ENCODE measurements at regions not wholly inside any gene's neighbourhood (a gene's known extent, or its start where the extent isn't known, plus 50 kb on each side); places are given as distances from the start of the nearest gene placed in this dataset.

DNA sequence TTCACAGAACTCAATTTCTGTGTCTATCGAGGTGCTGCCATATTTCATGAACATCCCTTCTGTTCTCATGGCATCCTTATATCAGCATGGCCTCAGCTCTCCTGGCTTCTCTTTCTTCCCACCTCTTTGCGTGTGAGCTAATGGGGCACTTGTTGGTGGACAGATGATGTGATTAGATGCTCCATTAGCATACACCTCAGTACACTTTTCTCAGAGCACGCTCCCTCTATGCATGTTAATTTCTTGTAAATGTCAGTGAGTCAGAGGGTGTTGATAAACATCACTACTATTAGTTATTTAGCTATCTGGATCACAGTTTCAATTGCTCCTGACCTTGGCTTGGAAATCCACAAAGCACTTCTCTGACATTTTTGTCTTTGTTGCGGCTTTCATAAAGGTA lies 159.4 kb downstream of the CD8B2 start:
- H3K4me3 Mint-ChIP-seq: no peak overlapping the region
- no peak for TF ChIP-seq CTCF (conservative IDR thresholded peaks at IDR 0.05)
- no peaks in the 10 kb centered on the region for H3K4me1 Mint-ChIP-seq
- no peaks in the 10 kb centered on the region for H3K36me3 Mint-ChIP-seq (ENCODE audit: low read depth)
- H3K27ac Mint-ChIP-seq (ENCODE audit: unreplicated experiment): no peak overlapping the region
- no peaks in the 10 kb centered on the region for H3K27me3 Mint-ChIP-seq (ENCODE audit: low read depth)
- no peaks in the 10 kb centered on the region for H3K9me3 Mint-ChIP-seq
- no peak for DNase-seq (ENCODE audit: low read depth, low spot score)

DNA sequence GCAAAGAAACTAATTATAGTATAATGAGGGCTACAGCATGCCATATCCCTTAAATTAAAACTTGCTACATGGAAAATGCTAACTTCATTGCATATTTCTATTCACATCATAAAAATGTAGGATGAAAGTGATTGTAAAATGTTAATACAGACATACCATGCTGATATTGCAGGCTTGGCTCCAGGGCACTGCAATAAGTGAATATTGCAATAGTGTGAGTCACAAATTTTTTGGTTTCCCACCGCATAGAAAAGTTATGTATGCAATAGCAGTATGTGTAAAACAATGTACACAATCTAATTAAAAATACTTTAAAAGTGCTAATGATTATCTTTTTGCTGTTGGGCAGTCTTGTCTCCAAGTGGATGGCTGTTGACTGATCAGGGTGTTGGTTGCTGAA lies 162.1 kb downstream of the CD8B2 start:
- H3K9me3 Mint-ChIP-seq: no peaks in the 10 kb centered on the region
- no peaks in the 10 kb centered on the region for H3K27me3 Mint-ChIP-seq (ENCODE audit: low read depth)
- no peak overlapping the region for H3K27ac Mint-ChIP-seq (ENCODE audit: unreplicated experiment)
- H3K4me1 Mint-ChIP-seq: no peaks in the 10 kb centered on the region
- no peak overlapping the region for H3K4me3 Mint-ChIP-seq
- no peak for DNase-seq (ENCODE audit: low read depth, low spot score)
- TF ChIP-seq CTCF (conservative IDR thresholded peaks at IDR 0.05): no peak
- H3K36me3 Mint-ChIP-seq (ENCODE audit: low read depth): no peaks in the 10 kb centered on the region

DNA sequence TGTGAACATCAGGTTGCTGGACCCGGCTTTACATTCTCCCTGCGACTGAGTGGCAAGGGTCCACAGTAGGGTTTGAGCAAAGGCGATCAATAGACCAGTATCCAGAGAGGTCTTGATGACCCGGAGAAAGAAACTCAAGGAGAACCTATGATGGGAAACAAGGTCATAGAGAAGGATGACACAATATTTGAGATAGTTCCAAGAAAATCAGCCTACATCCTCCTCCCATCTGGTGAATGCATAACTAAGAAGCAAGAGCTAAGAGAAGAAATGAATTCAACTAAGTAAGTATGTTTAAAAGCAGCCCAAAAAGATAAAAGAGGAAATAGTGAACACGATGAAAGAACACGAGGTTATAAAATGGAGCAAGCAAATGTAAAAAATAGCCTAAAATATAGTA lies 166.3 kb downstream of the CD8B2 start:
- Mint-ChIP-seq H3K4me1 (no peaks in the 10 kb centered on the region), H3K9me3 (peaks cover 10% of the 10 kb centered on the region), H3K4me3 (no peak overlapping the region), H3K27me3 (ENCODE audit: low read depth) (no peaks in the 10 kb centered on the region), H3K27ac (ENCODE audit: unreplicated experiment) (no peak overlapping the region), H3K36me3 (ENCODE audit: low read depth) (no peaks in the 10 kb centered on the region)
- DNase-seq (ENCODE audit: low read depth, low spot score): no peak
- TF ChIP-seq CTCF (conservative IDR thresholded peaks at IDR 0.05): no peak

- TF ChIP-seq CTCF (conservative IDR thresholded peaks at IDR 0.05): no peak
- H3K27ac Mint-ChIP-seq (ENCODE audit: unreplicated experiment): no peak overlapping the region
- peaks cover 3% of the 10 kb centered on the region for H3K36me3 Mint-ChIP-seq (ENCODE audit: low read depth)
- H3K4me3 Mint-ChIP-seq: no peak overlapping the region
- peaks cover 10% of the 10 kb centered on the region for H3K9me3 Mint-ChIP-seq
- no peaks in the 10 kb centered on the region for H3K4me1 Mint-ChIP-seq
- DNase-seq (ENCODE audit: low read depth, low spot score): no peak
- H3K27me3 Mint-ChIP-seq (ENCODE audit: low read depth): no peaks in the 10 kb centered on the region
Observed at GRCh38 chr2:106658616-106659015, 171.5 kb downstream of the CD8B2 start.

DNA sequence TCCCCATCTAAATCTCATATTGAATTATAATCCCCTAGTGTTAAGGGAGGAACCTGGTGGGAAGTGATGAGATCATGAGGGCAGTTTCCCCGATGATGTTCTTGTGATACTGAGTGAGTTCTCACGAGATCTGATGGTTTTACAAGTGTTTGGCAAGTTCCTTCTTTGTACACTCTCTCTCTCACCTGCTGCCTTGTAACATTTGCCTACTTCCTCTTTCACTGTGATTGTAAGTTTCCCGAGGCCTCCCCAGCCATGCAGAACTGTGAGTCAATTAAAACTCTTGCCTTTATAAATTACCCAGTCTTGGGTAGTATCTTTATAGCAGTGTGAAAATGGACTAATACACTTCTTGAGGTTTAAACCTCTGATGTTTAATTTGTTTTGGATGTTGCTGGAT lies 177.5 kb downstream of the CD8B2 start:
- DNase-seq (ENCODE audit: low read depth, low spot score): no peak
- H3K27me3 Mint-ChIP-seq (ENCODE audit: low read depth): no peaks in the 10 kb centered on the region
- H3K27ac Mint-ChIP-seq (ENCODE audit: unreplicated experiment): no peak overlapping the region
- no peak overlapping the region for H3K4me3 Mint-ChIP-seq
- peaks cover 8% of the 10 kb centered on the region for H3K36me3 Mint-ChIP-seq (ENCODE audit: low read depth)
- H3K9me3 Mint-ChIP-seq: peaks cover 14% of the 10 kb centered on the region
- TF ChIP-seq CTCF (conservative IDR thresholded peaks at IDR 0.05): no peak
- no peaks in the 10 kb centered on the region for H3K4me1 Mint-ChIP-seq

Measured in neural crest cell (in vitro differentiated cells).